Mucosa of descending colon (tissue), 3 donors: ENCODE measurements at regions not wholly inside any gene's neighbourhood (a gene's known extent, or its start where the extent isn't known, plus 50 kb on each side); places are given as distances from the start of the nearest gene placed in this dataset.

ENCODE experiments used
- ATAC-seq: fragments of 200-7000 bp; cut with Tn5 transposase; one replicate; pipeline ENCODE4 v1.9.1; 2020; ENCODE audit warnings: mild to moderate bottlenecking, moderate library complexity
- DNase-seq, 3 donors: peaks; one replicate each; pipeline ENCODE4 v3.0.0-alpha.2; 2020
- H3K36me3 ChIP-seq: fragments of 200-600 bp; one replicate; pipeline ENCODE4 v1.8.0; 2021; ENCODE audit warnings: low read depth, mild to moderate bottlenecking
- H3K4me1 ChIP-seq: fragments of 200-600 bp; one replicate; pipeline ENCODE4 v1.8.0; 2021; ENCODE audit warnings: low read depth, mild to moderate bottlenecking
- H3K4me3 ChIP-seq: fragments of 200-600 bp; one replicate; pipeline ENCODE4 v1.8.0; 2021; ENCODE audit warnings: mild to moderate bottlenecking
- H3K9me3 ChIP-seq: fragments of 200-600 bp; one replicate; pipeline ENCODE4 v1.8.0; 2021; ENCODE audit warnings: mild to moderate bottlenecking
- intact Hi-C, 2 donors: fragments of 100-400 bp; cut with DNase I in 1 of 2; cut with micrococcal nuclease in 1 of 2; formaldehyde crosslinking; loops; one replicate each; pipeline versions ENCODE4 v1.11.0 to v1.11.1; 2022; cut with DNase I, micrococcal nuclease
- TF ChIP-seq, protein P1 (sequence below): fragments of 200-600 bp; IDR thresholded peaks from one replicate; pipeline ENCODE4 v1.8.0; 2022; ENCODE audit warnings: antibody characterized with exemption, mild to moderate bottlenecking
- donor health status: DM: no; HTN: no; CAD: no; lungs with moderate emphysema.
- donor health status: DM: no; HTN: no; CAD: no.
- donor health status: DM: no; HTN: yes; CAD: no.

- no peaks in the 10 kb centered on the region for H3K4me1 ChIP-seq
- TF ChIP-seq, protein P1, sequence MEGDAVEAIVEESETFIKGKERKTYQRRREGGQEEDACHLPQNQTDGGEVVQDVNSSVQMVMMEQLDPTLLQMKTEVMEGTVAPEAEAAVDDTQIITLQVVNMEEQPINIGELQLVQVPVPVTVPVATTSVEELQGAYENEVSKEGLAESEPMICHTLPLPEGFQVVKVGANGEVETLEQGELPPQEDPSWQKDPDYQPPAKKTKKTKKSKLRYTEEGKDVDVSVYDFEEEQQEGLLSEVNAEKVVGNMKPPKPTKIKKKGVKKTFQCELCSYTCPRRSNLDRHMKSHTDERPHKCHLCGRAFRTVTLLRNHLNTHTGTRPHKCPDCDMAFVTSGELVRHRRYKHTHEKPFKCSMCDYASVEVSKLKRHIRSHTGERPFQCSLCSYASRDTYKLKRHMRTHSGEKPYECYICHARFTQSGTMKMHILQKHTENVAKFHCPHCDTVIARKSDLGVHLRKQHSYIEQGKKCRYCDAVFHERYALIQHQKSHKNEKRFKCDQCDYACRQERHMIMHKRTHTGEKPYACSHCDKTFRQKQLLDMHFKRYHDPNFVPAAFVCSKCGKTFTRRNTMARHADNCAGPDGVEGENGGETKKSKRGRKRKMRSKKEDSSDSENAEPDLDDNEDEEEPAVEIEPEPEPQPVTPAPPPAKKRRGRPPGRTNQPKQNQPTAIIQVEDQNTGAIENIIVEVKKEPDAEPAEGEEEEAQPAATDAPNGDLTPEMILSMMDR: no peak
- intact Hi-C loops: loop anchor here in 1 of 2 donors (5.0 kb wide), 1 partner anchor 180 kb away; no protein-coding TSS in a partner anchor
- H3K9me3 ChIP-seq: no peaks in the 10 kb centered on the region
- H3K36me3 ChIP-seq: no peaks in the 10 kb centered on the region
- ATAC-seq: no peak
- no peak overlapping the region for H3K4me3 ChIP-seq
- DNase-seq: no peak
These were observed 96.2 kb upstream of the APOOL start for GRCh38 chrX:84907324-84907968.

- ATAC-seq: no peak
- DNase-seq: no peak
- TF ChIP-seq, protein P1: no peak
- intact Hi-C loops: loop anchor here in 1 of 2 donors (5.0 kb wide), 1 partner anchor 182 kb away; no protein-coding TSS in a partner anchor
- H3K4me1 ChIP-seq: no peaks in the 10 kb centered on the region
- no peaks in the 10 kb centered on the region for H3K36me3 ChIP-seq
- no peak overlapping the region for H3K4me3 ChIP-seq
- H3K9me3 ChIP-seq: no peaks in the 10 kb centered on the region
These were observed 94.5 kb upstream of the APOOL start for GRCh38 chrX:84909151-84909550.

GRCh38 chrX:84924624-84925023 lies 79.1 kb upstream of the APOOL start:
- TF ChIP-seq, protein P1: no peak
- Histone ChIP-seq H3K4me3 (no peak overlapping the region), H3K9me3 (no peaks in the 10 kb centered on the region), H3K36me3 (no peaks in the 10 kb centered on the region), H3K4me1 (no peaks in the 10 kb centered on the region)
- ATAC-seq (no peak), DNase-seq (no peak)
- intact Hi-C loops: no loop called here

DNA sequence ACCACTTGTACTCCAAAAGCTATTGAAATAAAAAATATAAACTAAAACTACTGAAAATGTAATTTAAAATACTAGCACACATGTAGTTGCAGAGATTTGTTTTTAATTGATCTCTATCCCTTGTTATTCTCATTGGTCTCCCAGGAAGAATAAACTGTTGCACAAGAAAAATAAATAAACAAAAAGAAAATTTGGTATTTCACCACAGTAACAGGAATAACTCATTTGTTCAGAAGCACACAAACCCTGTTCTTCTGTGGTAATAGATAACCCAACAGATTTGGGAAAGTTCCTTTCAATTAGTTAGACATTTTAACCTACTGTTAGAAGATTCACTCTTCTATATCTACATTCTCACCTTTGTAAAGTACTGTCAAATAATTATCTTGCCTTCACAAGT lies 70.9 kb upstream of the APOOL start:
- Histone ChIP-seq H3K9me3 (no peaks in the 10 kb centered on the region), H3K4me1 (no peaks in the 10 kb centered on the region), H3K4me3 (no peak overlapping the region), H3K36me3 (no peaks in the 10 kb centered on the region)
- intact Hi-C loops: no loop called here
- TF ChIP-seq, protein P1: no peak
- ATAC-seq (no peak), DNase-seq (no peak)

GRCh38 chrX:84933956-84934556 lies 69.6 kb upstream of the APOOL start:
- no peak overlapping the region for H3K4me3 ChIP-seq
- TF ChIP-seq, protein P1: no peak
- intact Hi-C loops: no loop called here
- no peaks in the 10 kb centered on the region for H3K4me1 ChIP-seq
- no peak for DNase-seq
- H3K9me3 ChIP-seq: no peaks in the 10 kb centered on the region
- ATAC-seq: no peak
- no peaks in the 10 kb centered on the region for H3K36me3 ChIP-seq
